GM12875 (cell line): ENCODE measurements at regions not wholly inside any gene's neighbourhood (a gene's known extent, or its start where the extent isn't known, plus 50 kb on each side); places are given as distances from the start of the nearest gene placed in this dataset.

Experiments used
- H3K4me3 ChIP-seq: one replicate; pipeline ENCODE4 v1.5.1; 2011; ENCODE audit warnings: low read depth, low read length, control low read depth
- TF ChIP-seq, protein P1 (sequence below): IDR thresholded peaks from 2 replicates; pipeline ENCODE4 v1.5.1; 2011; ENCODE audit warnings: low read depth, mild to moderate bottlenecking, control low read depth, inconsistent platforms, low read length, moderate library complexity, borderline replicate concordance; ENCODE audit not compliant: insufficient read depth

DNA sequence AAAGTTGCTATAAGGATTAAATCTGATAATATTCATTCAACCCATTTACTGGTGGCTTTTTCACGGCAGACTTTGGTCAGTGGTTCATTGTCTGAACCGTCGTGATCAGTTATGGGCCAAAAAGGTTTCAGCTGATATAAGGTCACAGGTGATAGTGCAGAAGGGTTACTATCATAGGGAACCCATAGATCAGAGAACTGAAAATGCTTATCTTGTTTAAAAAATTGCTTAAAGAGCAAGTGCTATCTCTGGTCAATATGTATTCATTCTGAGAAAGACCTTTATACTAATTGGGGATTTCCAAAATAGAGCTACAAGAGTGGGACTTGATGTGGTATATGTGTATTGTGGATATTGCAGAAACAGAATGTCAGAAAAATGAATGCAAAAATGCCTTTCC lies 147.8 kb upstream of the SEMA3E start:
- TF ChIP-seq, protein P1, sequence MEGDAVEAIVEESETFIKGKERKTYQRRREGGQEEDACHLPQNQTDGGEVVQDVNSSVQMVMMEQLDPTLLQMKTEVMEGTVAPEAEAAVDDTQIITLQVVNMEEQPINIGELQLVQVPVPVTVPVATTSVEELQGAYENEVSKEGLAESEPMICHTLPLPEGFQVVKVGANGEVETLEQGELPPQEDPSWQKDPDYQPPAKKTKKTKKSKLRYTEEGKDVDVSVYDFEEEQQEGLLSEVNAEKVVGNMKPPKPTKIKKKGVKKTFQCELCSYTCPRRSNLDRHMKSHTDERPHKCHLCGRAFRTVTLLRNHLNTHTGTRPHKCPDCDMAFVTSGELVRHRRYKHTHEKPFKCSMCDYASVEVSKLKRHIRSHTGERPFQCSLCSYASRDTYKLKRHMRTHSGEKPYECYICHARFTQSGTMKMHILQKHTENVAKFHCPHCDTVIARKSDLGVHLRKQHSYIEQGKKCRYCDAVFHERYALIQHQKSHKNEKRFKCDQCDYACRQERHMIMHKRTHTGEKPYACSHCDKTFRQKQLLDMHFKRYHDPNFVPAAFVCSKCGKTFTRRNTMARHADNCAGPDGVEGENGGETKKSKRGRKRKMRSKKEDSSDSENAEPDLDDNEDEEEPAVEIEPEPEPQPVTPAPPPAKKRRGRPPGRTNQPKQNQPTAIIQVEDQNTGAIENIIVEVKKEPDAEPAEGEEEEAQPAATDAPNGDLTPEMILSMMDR = no peak
- no peak overlapping the region for H3K4me3 ChIP-seq

DNA sequence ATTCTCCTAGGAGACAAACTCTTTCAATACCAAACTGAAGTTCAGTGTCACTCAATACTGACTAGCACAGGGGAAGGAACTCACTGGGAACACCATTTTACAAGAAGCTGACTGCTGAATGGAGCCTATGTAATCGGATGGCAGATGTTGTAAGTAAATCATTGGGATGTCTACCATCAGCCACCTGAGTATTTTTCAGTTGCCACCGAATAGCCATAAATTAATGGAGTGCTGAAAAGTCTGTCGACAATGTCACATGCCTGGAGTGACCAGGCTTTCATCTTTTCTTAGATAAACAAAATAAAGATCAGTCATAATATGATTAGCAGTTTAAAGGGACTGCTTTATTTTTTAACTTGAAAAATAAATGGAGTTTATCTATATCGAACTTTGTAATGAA lies 145.9 kb upstream of the SEMA3E start:
- no peak overlapping the region for H3K4me3 ChIP-seq
- TF ChIP-seq, protein P1 = no peak

DNA sequence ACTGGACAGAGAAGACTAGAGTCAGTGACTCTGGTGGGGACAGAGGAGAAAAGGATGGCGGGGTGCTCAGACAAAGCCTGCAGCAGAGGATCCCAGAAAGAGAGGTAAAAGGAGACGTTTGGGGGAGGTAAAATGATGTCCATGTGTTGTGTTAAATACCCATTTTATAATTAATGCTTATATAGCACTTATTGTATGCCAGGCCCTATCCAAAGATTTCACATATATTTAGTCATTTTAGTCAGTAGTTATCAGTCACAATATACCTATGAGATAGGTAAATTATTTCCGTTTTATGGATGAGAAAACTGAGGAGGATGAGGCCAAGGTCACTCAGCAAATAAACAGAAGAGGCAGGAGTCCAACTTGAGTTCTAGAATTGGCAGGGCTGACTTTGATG lies 144.6 kb upstream of the SEMA3E start:
- peak overlapping the region; percentile 3 for H3K4me3 ChIP-seq
- TF ChIP-seq, protein P1 = no peak

DNA sequence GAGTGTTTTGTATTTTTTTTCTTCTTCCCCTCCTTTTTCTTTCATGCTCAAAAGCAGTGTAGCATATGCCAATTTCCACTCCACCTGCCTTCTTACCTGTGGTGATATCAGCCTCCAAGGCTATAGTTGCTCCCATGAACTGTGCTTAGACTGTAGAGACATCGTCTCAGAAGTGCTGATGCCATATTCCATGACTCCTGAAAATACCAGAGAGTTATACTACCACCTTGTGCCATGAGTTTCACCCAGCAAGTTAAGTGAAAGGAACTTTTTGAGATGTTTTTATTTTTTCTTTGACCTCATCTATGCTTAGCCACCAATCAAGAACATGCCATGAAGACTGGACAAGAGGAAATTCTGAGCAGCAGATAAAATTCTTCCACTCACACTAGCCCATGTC lies 142.8 kb upstream of the SEMA3E start:
- no peak overlapping the region for H3K4me3 ChIP-seq
- TF ChIP-seq, protein P1 = no peak

DNA sequence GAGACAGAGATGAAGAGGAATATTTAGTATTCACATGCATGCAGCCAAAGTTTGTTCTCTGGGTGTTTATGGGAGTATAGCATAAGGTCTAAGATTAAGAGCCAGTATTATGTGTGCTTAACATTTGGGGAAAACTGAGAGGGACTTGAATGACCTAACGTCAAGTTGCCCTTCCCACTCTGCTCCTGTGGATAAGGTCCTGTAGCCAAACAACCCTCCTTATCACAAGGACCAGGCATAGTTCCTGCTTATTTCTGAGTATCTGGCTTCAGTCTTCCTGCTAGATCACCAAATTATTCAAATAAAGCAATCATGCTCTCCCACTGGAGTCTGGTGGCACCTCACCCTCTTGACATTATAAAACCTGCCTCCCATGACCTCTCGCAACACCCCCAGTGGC lies 137.9 kb upstream of the SEMA3E start:
- TF ChIP-seq, protein P1 = no peak
- H3K4me3 ChIP-seq = no peak overlapping the region

DNA sequence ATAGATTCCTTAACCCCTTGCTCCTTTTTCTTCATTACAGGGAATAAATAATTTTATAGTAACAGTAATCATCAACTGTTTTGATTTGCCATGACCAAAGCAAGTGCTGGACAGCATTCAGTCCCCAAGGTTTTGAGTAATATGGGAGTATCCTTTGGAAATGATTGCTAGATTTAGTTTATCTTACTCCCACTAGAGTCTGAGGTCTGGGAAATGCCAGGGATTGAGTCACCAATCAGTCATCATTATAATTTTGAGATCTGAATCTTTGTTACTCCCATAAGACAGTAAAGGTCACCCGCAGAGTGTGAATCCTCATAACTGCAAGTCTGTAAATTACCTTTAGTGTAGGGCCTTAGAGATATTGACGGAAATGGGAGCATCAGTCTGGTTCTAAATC lies 133.7 kb upstream of the SEMA3E start:
- H3K4me3 ChIP-seq = no peak overlapping the region
- TF ChIP-seq, protein P1 = no peak

DNA sequence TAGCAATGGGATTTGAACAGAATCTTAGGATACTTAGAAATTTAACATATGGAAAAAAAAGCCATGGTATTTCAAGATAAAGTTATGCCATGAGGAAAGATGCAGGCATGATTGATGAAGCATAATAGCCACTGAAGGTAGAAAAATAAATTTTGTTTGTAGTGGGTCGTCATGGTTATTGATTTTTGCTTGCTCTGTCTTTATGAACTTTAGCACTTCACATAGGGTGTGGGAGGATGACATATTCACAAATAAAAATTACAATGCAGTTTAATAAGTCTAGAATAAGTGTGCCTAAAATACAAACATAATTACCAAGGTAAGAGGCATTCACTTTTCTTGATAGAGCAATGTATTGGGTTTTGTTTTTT lies 129.1 kb upstream of the SEMA3E start:
- H3K4me3 ChIP-seq = no peak overlapping the region
- TF ChIP-seq, protein P1 = no peak
